HCT116 (cell line): ENCODE measurements at regions not wholly inside any gene's neighbourhood (a gene's known extent, or its start where the extent isn't known, plus 50 kb on each side); places are given as distances from the start of the nearest gene placed in this dataset.

Source experiments
- ATAC-seq: fragments of 200-7000 bp; cut with Tn5 transposase; 2 replicates; pipeline ENCODE4 v1.9.1; 2020; ENCODE audit warnings: mild to moderate bottlenecking, moderate library complexity
- BruUV-seq: library from RNA; stranded (reverse); fragments of 400-500 nt; replicated peaks from 2 replicates; lab custom pipeline; 2021; lab: Mats Ljungman, UMichigan
- CTCF ChIA-PET: fragments of 300-600 bp; sonication (Branson Sonifier 250); formaldehyde crosslinking; loops from one replicate; lab custom pipeline; 2021; ENCODE audit warnings: antibody characterized with exemption; lab: Charles Lee
- POLR2A ChIA-PET: fragments of 300-600, 350-600 bp; sonication (Branson Sonifier 250); formaldehyde crosslinking; loops from one replicate; lab custom pipeline; 2021; ENCODE audit warnings: antibody characterized with exemption; lab: Charles Lee
- RAD21 ChIA-PET, 2 experiments: fragments of 300-600 bp; sonication (Branson Sonifier 250); formaldehyde crosslinking; loops; one replicate each; lab custom pipeline; 2023; ENCODE audit warnings: low total read pairs in 2 of 2; ENCODE audit not compliant: uncharacterized antibody in 2 of 2, unreplicated experiment in 2 of 2, low non-redundant PET in 1 of 2; lab: Charles Lee
- DNase-seq: peaks from one replicate; pipeline ENCODE4 v3.0.0-alpha.2; 2010; ENCODE audit warnings: low read depth, low spot score
- H2AFZ ChIP-seq: fragments of 200-600 bp; shearing (Covaris generic), sonication (generic); 2 replicates; pipeline ENCODE4 v1.6.1; 2017; ENCODE audit warnings: low read depth, mixed run types, mixed read lengths, antibody characterized with exemption, low read length; ENCODE audit not compliant: poor library complexity, severe bottlenecking
- H3K27ac ChIP-seq: 2 replicates; pipeline ENCODE4 v1.5.1; 2012; ENCODE audit warnings: low read depth, low read length
- H3K27me3 ChIP-seq: fragments of 200-600 bp; sonication (generic); 2 replicates; pipeline ENCODE4 v1.6.1; 2016; ENCODE audit warnings: mixed run types, low read length, mixed read lengths; ENCODE audit not compliant: insufficient read depth
- H3K36me3 ChIP-seq, 2 experiments: fragments of 200-500 bp in 1 of 2; fragments of 200-600 bp in 1 of 2; sonication (Bioruptor generic) in 1 of 2; sonication (generic) in 1 of 2; 2 replicates each; pipeline versions ENCODE4 v1.5.1 to v1.6.1; 2014 to 2016; ENCODE audit warnings: low read length in 2 of 2, inconsistent platforms in 1 of 2, mixed read lengths in 1 of 2, mixed run types in 1 of 2; ENCODE audit not compliant: insufficient read depth in 2 of 2, control insufficient read depth in 1 of 2
- H3K4me1 ChIP-seq, 2 experiments: fragments of 200-600 bp in 1 of 2; sonication (generic) in 1 of 2; 2 replicates each; pipeline versions ENCODE4 v1.5.1 to v1.6.1; 2012 to 2017; ENCODE audit warnings: low read length in 2 of 2, inconsistent platforms in 1 of 2, mild to moderate bottlenecking in 1 of 2, mixed read lengths in 1 of 2, mixed run types in 1 of 2, moderate library complexity in 1 of 2; ENCODE audit not compliant: insufficient read depth in 2 of 2, control insufficient read depth in 1 of 2
- H3K4me2 ChIP-seq: fragments of 200-600 bp; sonication (generic); 2 replicates; pipeline ENCODE4 v1.6.1; 2017; ENCODE audit warnings: mixed run types, low read length, mixed read lengths
- H3K4me3 ChIP-seq, 2 experiments: fragments of 200-600 bp in 1 of 2; sonication (generic) in 1 of 2; replicated peaks in 1 of 2; 2 replicates each; pipeline ENCODE4 v1.5.1; 2011 to 2016; ENCODE audit warnings: low read length in 2 of 2, control low read depth in 1 of 2, low read depth in 1 of 2, mild to moderate bottlenecking in 1 of 2, mixed read lengths in 1 of 2, mixed run types in 1 of 2
- H3K79me2 ChIP-seq: fragments of 200-600 bp; sonication (generic); 2 replicates; pipeline ENCODE4 v1.6.1; 2017; ENCODE audit warnings: mild to moderate bottlenecking, mixed run types, low read length, moderate library complexity, mixed read lengths; ENCODE audit not compliant: insufficient read depth
- H3K9ac ChIP-seq: fragments of 200-600 bp; sonication (generic); 2 replicates; pipeline ENCODE4 v1.6.1; 2016; ENCODE audit warnings: low read length, mixed read lengths
- H3K9me2 ChIP-seq: fragments of 200-600 bp; sonication (generic), shearing (Covaris generic); 2 replicates; pipeline ENCODE4 v1.6.1; 2017; ENCODE audit warnings: mixed run types, mild to moderate bottlenecking, moderate library complexity; ENCODE audit not compliant: insufficient read depth
- H3K9me3 ChIP-seq, 2 experiments: fragments of 200-500 bp in 1 of 2; fragments of 200-600 bp in 1 of 2; sonication (Bioruptor generic) in 1 of 2; sonication (generic) in 1 of 2; 2 replicates each; pipeline ENCODE4 v1.6.1; 2014 to 2017; ENCODE audit warnings: low read length in 2 of 2, mixed read lengths in 2 of 2, inconsistent platforms in 1 of 2, low read depth in 1 of 2, mild to moderate bottlenecking in 1 of 2, mixed run types in 1 of 2, moderate library complexity in 1 of 2; ENCODE audit not compliant: control insufficient read depth in 1 of 2, insufficient read depth in 1 of 2
- H4K20me1 ChIP-seq: fragments of 200-600 bp; sonication (generic), shearing (Covaris generic); 2 replicates; pipeline ENCODE4 v1.6.1; 2017; ENCODE audit warnings: mixed run types, mild to moderate bottlenecking, moderate library complexity; ENCODE audit not compliant: insufficient read depth
- ATF3 ChIP-seq: IDR thresholded peaks from 2 replicates; pipeline ENCODE4 v1.6.1; 2012
- CBX3 ChIP-seq: IDR thresholded peaks from 2 replicates; pipeline ENCODE4 v1.6.1; 2012; ENCODE audit warnings: low read depth
- CEBPB ChIP-seq: IDR thresholded peaks from 2 replicates; pipeline ENCODE4 v1.6.1; 2012; ENCODE audit warnings: low read depth
- EZH2 ChIP-seq: fragments of 200-600 bp; sonication (generic); IDR thresholded peaks from 2 replicates; pipeline ENCODE4 v1.6.1; 2017; ENCODE audit warnings: antibody characterized with exemption, mixed run types
- FOSL1 ChIP-seq: IDR thresholded peaks from 2 replicates; pipeline ENCODE4 v1.6.1; 2012; ENCODE audit warnings: low read depth
- JUND ChIP-seq: IDR thresholded peaks from 2 replicates; pipeline ENCODE4 v1.6.1; 2012
- POLR2AphosphoS5 ChIP-seq: IDR thresholded peaks from 2 replicates; pipeline ENCODE4 v1.6.1; 2011; ENCODE audit warnings: mild to moderate bottlenecking, low read depth, low read length, moderate library complexity
- RAD21 ChIP-seq: IDR thresholded peaks from 2 replicates; pipeline ENCODE4 v1.6.1; 2012; ENCODE audit warnings: low read depth, mild to moderate bottlenecking
- SIN3A ChIP-seq: IDR thresholded peaks from 2 replicates; pipeline ENCODE4 v1.6.1; 2012; ENCODE audit warnings: low read depth
- SP1 ChIP-seq: IDR thresholded peaks from 2 replicates; pipeline ENCODE4 v1.6.1; 2012; ENCODE audit warnings: low read depth
- SRF ChIP-seq: IDR thresholded peaks from 2 replicates; pipeline ENCODE4 v1.6.1; 2012; ENCODE audit warnings: low read depth
- YY1 ChIP-seq: IDR thresholded peaks from 2 replicates; pipeline ENCODE4 v1.6.1; 2011; ENCODE audit warnings: low read length, low read depth, moderate library complexity, mild to moderate bottlenecking; ENCODE audit not compliant: insufficient replicate concordance; ENCODE audit errors: extremely low read depth
- ZBTB33 ChIP-seq: IDR thresholded peaks from 2 replicates; pipeline ENCODE4 v1.6.1; 2011; ENCODE audit warnings: mild to moderate bottlenecking, low read length, moderate library complexity; ENCODE audit not compliant: insufficient replicate concordance; ENCODE audit errors: extremely low read depth
- intact Hi-C: fragments of 100-400 bp; cut with micrococcal nuclease; formaldehyde crosslinking; loops from 2 replicates; pipeline ENCODE4 v1.10.0; 2022
- TF ChIP-seq, protein P1 (sequence below): IDR thresholded peaks from 2 replicates; pipeline ENCODE4 v1.6.1; 2012

- Histone ChIP-seq H3K27ac (no peak overlapping the region), H3K9me3 (no peaks in the 10 kb centered on the region), H3K79me2 (no peaks in the 10 kb centered on the region), H3K9ac (peak overlapping the region; percentile 23; the same call in 1 of the 2 replicates), H3K4me3 (peak overlapping the region in 1 of 2 experiments; percentile 20; a peak in 2 of 4 replicates), H3K27me3 (no peaks in the 10 kb centered on the region), H4K20me1 (no peaks in the 10 kb centered on the region), H2AFZ (peak overlapping the region; percentile 28), H3K4me1 (peaks cover 0 to 31% of the 10 kb centered on the region in 2 experiments; a peak in 2 of 4 replicates), H3K9me2 (no peaks in the 10 kb centered on the region), H3K4me2 (peak overlapping the region; percentile 64), H3K36me3 (no peaks in the 10 kb centered on the region)
- BruUV-seq = no TSS peak
- POLR2A ChIA-PET = no interaction called here
- TF ChIP-seq JUND = peak; percentile 90
- TF ChIP-seq POLR2AphosphoS5 = peak; percentile 55; the same call in 1 of the 2 replicates
- peak; percentile 84 for TF ChIP-seq SRF
- TF ChIP-seq, protein P1, sequence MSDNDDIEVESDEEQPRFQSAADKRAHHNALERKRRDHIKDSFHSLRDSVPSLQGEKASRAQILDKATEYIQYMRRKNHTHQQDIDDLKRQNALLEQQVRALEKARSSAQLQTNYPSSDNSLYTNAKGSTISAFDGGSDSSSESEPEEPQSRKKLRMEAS = peak; percentile 23; the same call in 1 of the 2 replicates
- TF ChIP-seq FOSL1 = peak; percentile 97
- no peak for TF ChIP-seq RAD21
- TF ChIP-seq ZBTB33 = no peak
- no peak for TF ChIP-seq EZH2
- no peak for TF ChIP-seq SIN3A
- TF ChIP-seq ATF3 = peak; percentile 80
- peak; percentile 84 for TF ChIP-seq SP1
- 0 out of 2 replicates have a peak, but pooled peaks have one; percentile 52 for TF ChIP-seq CBX3
- no peak for TF ChIP-seq YY1
- peak; percentile 81 for TF ChIP-seq CEBPB
- DNase-seq = peak; percentile 86
- intact Hi-C loops = loop anchor here (2.0 to 5.0 kb wide), 3 partner anchors 231 to 556 kb away; no protein-coding TSS in a partner anchor
- RAD21 ChIA-PET = no interaction called here
- peak; percentile 63 for ATAC-seq
- CTCF ChIA-PET = interaction anchor here (0.8 to 1.7 kb wide), 2 partner anchors 256 to 424 kb away, joined by 3 to 6 read pairs; no protein-coding TSS in a partner anchor
Measured at GRCh38 chr7:12066004-12066403, 145.1 kb upstream of the TMEM106B start.
